HG03135 (cell line): ENCODE measurements at regions not wholly inside any gene's neighbourhood (a gene's known extent, or its start where the extent isn't known, plus 50 kb on each side); places are given as distances from the start of the nearest gene placed in this dataset.
"Not testable (repeated sequence)": the region's sequence is repeated elsewhere in the genome, so short reads cannot be mapped to it uniquely, and the experiment has no call there.

Source experiments
- ATAC-seq: cut with Tn5 transposase; IDR thresholded peaks from one replicate; pipeline ENCODE4 v1.9.1; 2021; ENCODE audit warnings: mild to moderate bottlenecking, moderate library complexity; ENCODE audit not compliant: unreplicated experiment

GRCh38 chr6:120931520-120932180 lies 402.6 kb downstream of the TBC1D32 start:
- ATAC-seq = not testable (repeated sequence)

GRCh38 chr6:120930500-120930899 lies 403.8 kb downstream of the TBC1D32 start:
- not testable (repeated sequence) for ATAC-seq

GRCh38 chr6:120924214-120924613 lies 410.1 kb downstream of the TBC1D32 start:
- ATAC-seq = no peak

GRCh38 chr6:120918137-120918536 lies 416.1 kb downstream of the TBC1D32 start:
- ATAC-seq = no peak

GRCh38 chr6:120916844-120917243 lies 417.4 kb downstream of the TBC1D32 start:
- ATAC-seq = no peak

GRCh38 chr6:120913486-120913885 lies 420.8 kb downstream of the TBC1D32 start:
- no peak for ATAC-seq

GRCh38 chr6:120908767-120909166 lies 425.5 kb downstream of the TBC1D32 start:
- no peak for ATAC-seq

GRCh38 chr6:120903836-120904235 lies 430.4 kb downstream of the TBC1D32 start:
- no peak for ATAC-seq

- no peak for ATAC-seq
Measured at GRCh38 chr6:120899932-120900331, 434.3 kb downstream of the TBC1D32 start.

- peak; percentile 87 for ATAC-seq
Measured at GRCh38 chr6:120894077-120894476, 440.2 kb downstream of the TBC1D32 start.

GRCh38 chr6:120876931-120877330 lies 457.3 kb downstream of the TBC1D32 start:
- ATAC-seq = no peak

- ATAC-seq = no peak
Measured at GRCh38 chr6:120876424-120876823, 457.9 kb downstream of the TBC1D32 start.

- ATAC-seq = no peak
Measured at GRCh38 chr6:120875900-120876299, 458.4 kb downstream of the TBC1D32 start.

- ATAC-seq = no peak
Measured at GRCh38 chr6:120874422-120874821, 459.9 kb downstream of the TBC1D32 start.

- ATAC-seq = no peak
Measured at GRCh38 chr6:120873125-120873865, 461.0 kb downstream of the TBC1D32 start.

GRCh38 chr6:120872262-120872578 lies 462.1 kb downstream of the TBC1D32 start:
- ATAC-seq = no peak

- ATAC-seq = no peak
Measured at GRCh38 chr6:120871416-120872261, 462.6 kb downstream of the TBC1D32 start.

GRCh38 chr6:120869397-120869796 lies 464.9 kb downstream of the TBC1D32 start:
- ATAC-seq = no peak

- no peak for ATAC-seq
Measured at GRCh38 chr6:120857422-120857821, 476.9 kb downstream of the TBC1D32 start.

- no peak for ATAC-seq
Measured at GRCh38 chr6:120854583-120854982, 479.7 kb downstream of the TBC1D32 start.

- no peak for ATAC-seq
Measured at GRCh38 chr6:120853489-120853888, 480.8 kb downstream of the TBC1D32 start.
